Right lobe of liver (tissue), 4 donors: ENCODE measurements at regions not wholly inside any gene's neighbourhood (a gene's known extent, or its start where the extent isn't known, plus 50 kb on each side); places are given as distances from the start of the nearest gene placed in this dataset.

Source experiments
- CTCF ChIP-seq, 4 donors: fragments of 200-600 bp in 3 of 4; fragments of 450-650 bp in 1 of 4; IDR thresholded peaks; one replicate each; pipeline versions ENCODE4 v1.5.1 to v1.8.0; 2016 to 2022; ENCODE audit warnings: antibody characterized with exemption in 4 of 4, mild to moderate bottlenecking in 2 of 4
- POLR2A ChIP-seq: fragments of 450-650 bp; IDR thresholded peaks from one replicate; pipeline ENCODE4 v1.6.1; 2017; ENCODE audit warnings: antibody characterized with exemption, mild to moderate bottlenecking
- donor health status: DM: no; HTN: no; CAD: no.
- donor health status: DM: no; HTN: no; CAD: no.
- donor health status: DM: no; HTN: yes; CAD: no.

- TF ChIP-seq POLR2A, result no peak
- TF ChIP-seq CTCF (IDR thresholded peaks at IDR 0.05), result no peak
These were observed 283.9 kb upstream of the PRICKLE1 start for GRCh38 chr12:42873401-42873800.
